ENCODE measurements at regions not wholly inside any gene's neighbourhood (a gene's known extent, or its start where the extent isn't known, plus 50 kb on each side); places are given as distances from the start of the nearest gene placed in this dataset.
"Not testable (repeated sequence)": the region's sequence is repeated elsewhere in the genome, so short reads cannot be mapped to it uniquely, and the experiment has no call there.

- Histone ChIP-seq H3K79me2 (ENCODE audit: insufficient read depth, low read depth) (no peaks in the 10 kb centered on the region), H3K27ac (no peak overlapping the region), H2AFZ (ENCODE audit: low read depth) (no peak overlapping the region), H3K4me1 (ENCODE audit: low read depth, poor library complexity, severe bottlenecking) (no peaks in the 10 kb centered on the region), H4K20me1 (ENCODE audit: insufficient read depth) (no peaks in the 10 kb centered on the region), H3K4me3 (IDR thresholded peaks at IDR 0.05; ENCODE audit: insufficient read depth, low read depth, low read length) (no peak overlapping the region), H3K9ac (no peak overlapping the region), H3K27me3 (ENCODE audit: insufficient read depth, low read depth) (no peaks in the 10 kb centered on the region), H3K4me2 (no peak overlapping the region), H3K36me3 (ENCODE audit: insufficient read depth) (no peaks in the 10 kb centered on the region)
- no peak for TF ChIP-seq CTCF (conservative IDR thresholded peaks at IDR 0.05; ENCODE audit: low read depth, low read length)
These were observed 126.8 kb upstream of the MRPS30 start for GRCh38 chr5:44681906-44682305.

DNA sequence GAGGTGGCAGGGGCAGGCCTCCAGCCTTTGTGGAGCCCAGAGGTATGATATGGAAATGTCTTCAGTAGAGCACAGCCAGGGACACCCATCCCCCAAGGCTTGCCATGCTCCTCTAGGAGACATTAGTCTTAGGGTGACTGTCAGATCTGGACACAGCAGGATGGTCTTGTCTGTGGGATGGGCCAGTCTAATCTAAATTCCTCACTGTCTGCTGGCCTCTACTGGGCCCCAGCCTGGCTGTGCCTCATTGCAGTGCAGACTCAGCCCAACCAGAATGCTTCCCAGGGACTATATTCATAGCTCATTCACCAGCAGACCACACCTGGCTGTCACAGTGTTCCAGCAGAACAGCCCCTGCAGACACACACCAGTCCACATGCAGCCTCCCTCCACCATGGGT, 129.5 kb upstream of the MRPS30 start:
- no peak for TF ChIP-seq CTCF (conservative IDR thresholded peaks at IDR 0.05; ENCODE audit: low read depth, low read length)
- H2AFZ ChIP-seq (ENCODE audit: low read depth): no peak overlapping the region
- no peaks in the 10 kb centered on the region for H3K27me3 ChIP-seq (ENCODE audit: insufficient read depth, low read depth)
- no peak overlapping the region for H3K4me3 ChIP-seq (IDR thresholded peaks at IDR 0.05; ENCODE audit: insufficient read depth, low read depth, low read length)
- H3K9ac ChIP-seq: no peak overlapping the region
- no peaks in the 10 kb centered on the region for H3K4me1 ChIP-seq (ENCODE audit: low read depth, poor library complexity, severe bottlenecking)
- no peak overlapping the region for H3K4me2 ChIP-seq
- H4K20me1 ChIP-seq (ENCODE audit: insufficient read depth): no peaks in the 10 kb centered on the region
- H3K27ac ChIP-seq: no peak overlapping the region
- H3K79me2 ChIP-seq (ENCODE audit: insufficient read depth, low read depth): no peaks in the 10 kb centered on the region
- no peaks in the 10 kb centered on the region for H3K36me3 ChIP-seq (ENCODE audit: insufficient read depth)

DNA sequence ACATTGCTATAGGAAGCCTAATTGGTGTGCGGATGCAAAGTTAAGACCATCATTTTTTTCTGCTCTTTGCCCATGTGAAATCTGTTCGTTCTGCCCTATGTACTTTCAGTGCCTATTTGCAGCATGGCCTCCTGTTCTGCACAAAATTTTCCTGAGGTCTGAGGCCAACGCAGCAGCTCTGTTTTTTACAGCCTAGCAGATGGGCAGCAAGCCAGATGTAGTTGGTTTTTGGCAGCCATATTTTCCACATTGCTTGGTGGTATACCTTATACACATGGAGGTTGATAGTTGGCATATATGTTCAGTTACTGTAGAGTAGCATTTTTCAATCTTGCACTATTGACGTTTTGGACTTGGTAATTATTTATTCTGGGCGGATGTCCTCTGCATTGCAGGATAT, 133.5 kb upstream of the MRPS30 start:
- H3K4me2 ChIP-seq: no peak overlapping the region
- H2AFZ ChIP-seq (ENCODE audit: low read depth): no peak overlapping the region
- H3K79me2 ChIP-seq (ENCODE audit: insufficient read depth, low read depth): no peaks in the 10 kb centered on the region

GRCh38 chr5:44674461-44674860, 134.3 kb upstream of the MRPS30 start:
- H3K27ac ChIP-seq: no peak overlapping the region
- H3K4me3 ChIP-seq (IDR thresholded peaks at IDR 0.05; ENCODE audit: insufficient read depth, low read depth, low read length): no peak overlapping the region
- H3K9ac ChIP-seq: no peak overlapping the region
- no peaks in the 10 kb centered on the region for H3K36me3 ChIP-seq (ENCODE audit: insufficient read depth)
- no peaks in the 10 kb centered on the region for H4K20me1 ChIP-seq (ENCODE audit: insufficient read depth)
- TF ChIP-seq CTCF (conservative IDR thresholded peaks at IDR 0.05; ENCODE audit: low read depth, low read length): no peak
- no peaks in the 10 kb centered on the region for H3K4me1 ChIP-seq (ENCODE audit: low read depth, poor library complexity, severe bottlenecking)
- no peak overlapping the region for H3K4me2 ChIP-seq
- no peaks in the 10 kb centered on the region for H3K79me2 ChIP-seq (ENCODE audit: insufficient read depth, low read depth)
- no peak overlapping the region for H2AFZ ChIP-seq (ENCODE audit: low read depth)
- H3K27me3 ChIP-seq (ENCODE audit: insufficient read depth, low read depth): no peaks in the 10 kb centered on the region

More for the DNA sequence above, 133.5 kb upstream of the MRPS30 start:
- no peak for TF ChIP-seq CTCF (conservative IDR thresholded peaks at IDR 0.05; ENCODE audit: low read depth, low read length)
- Histone ChIP-seq H3K9ac (no peak overlapping the region), H3K27ac (no peak overlapping the region), H3K4me1 (ENCODE audit: low read depth, poor library complexity, severe bottlenecking) (no peaks in the 10 kb centered on the region), H3K36me3 (ENCODE audit: insufficient read depth) (no peaks in the 10 kb centered on the region), H4K20me1 (ENCODE audit: insufficient read depth) (no peaks in the 10 kb centered on the region), H3K4me3 (IDR thresholded peaks at IDR 0.05; ENCODE audit: insufficient read depth, low read depth, low read length) (no peak overlapping the region), H3K27me3 (ENCODE audit: insufficient read depth, low read depth) (no peaks in the 10 kb centered on the region)

DNA sequence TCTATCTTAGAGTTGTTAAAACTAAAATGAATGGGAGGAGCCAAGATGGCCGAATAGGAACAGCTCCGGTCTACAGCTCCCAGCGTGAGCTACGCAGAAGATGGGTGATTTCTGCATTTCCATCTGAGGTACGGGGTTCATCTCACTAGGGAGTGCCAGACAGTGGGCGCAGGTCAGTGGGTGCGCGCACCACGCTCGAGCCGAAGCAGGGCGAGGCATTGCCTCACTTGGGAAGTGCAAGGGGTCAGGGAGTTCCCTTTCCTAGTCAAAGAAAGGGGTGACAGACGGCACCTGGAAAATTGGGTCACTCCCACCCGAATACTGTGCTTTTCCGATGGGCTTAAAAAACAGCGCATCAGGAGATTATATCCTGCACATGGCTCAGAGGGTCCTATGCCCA, 140.3 kb upstream of the MRPS30 start:
- H3K4me2 ChIP-seq; H4K20me1 ChIP-seq (ENCODE audit: insufficient read depth); H3K79me2 ChIP-seq (ENCODE audit: insufficient read depth, low read depth); H3K9ac ChIP-seq; H3K27ac ChIP-seq; H3K27me3 ChIP-seq (ENCODE audit: insufficient read depth, low read depth); H2AFZ ChIP-seq (ENCODE audit: low read depth); H3K4me3 ChIP-seq (IDR thresholded peaks at IDR 0.05; ENCODE audit: insufficient read depth, low read depth, low read length); H3K36me3 ChIP-seq (ENCODE audit: insufficient read depth); H3K4me1 ChIP-seq (ENCODE audit: low read depth, poor library complexity, severe bottlenecking): not testable (repeated sequence)

All from KMS-11 (cell line).